ENCODE measurements at regions not wholly inside any gene's neighbourhood (a gene's known extent, or its start where the extent isn't known, plus 50 kb on each side); places are given as distances from the start of the nearest gene placed in this dataset.

DNA sequence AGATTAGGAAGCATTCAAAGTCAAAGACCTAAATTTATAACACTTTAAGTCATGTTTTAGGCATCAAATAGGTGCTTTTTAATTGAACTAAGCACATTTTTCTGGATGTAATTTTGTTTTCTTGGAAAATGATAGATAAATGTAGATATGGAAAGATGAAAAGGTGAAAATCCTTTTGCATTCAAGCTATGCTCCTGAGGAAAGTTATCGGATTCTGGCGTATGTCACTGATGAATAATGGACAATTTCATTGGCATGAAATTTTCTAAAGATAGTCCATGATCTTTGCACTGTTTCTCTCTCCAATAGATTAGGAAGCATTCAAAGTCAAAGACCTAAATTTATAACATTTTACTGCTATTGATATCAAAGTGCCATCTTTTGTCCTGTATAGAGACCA, 444.2 kb upstream of the PABPC4L start:
- TF ChIP-seq CTCF (IDR thresholded peaks at IDR 0.05) (no peak), POLR2A (IDR thresholded peaks at IDR 0.05) (no peak)
